Activated CD4-positive, alpha-beta T cell treated with anti-CD3 and anti-CD28 coated beads for 48 hours (primary cell): ENCODE measurements at regions not wholly inside any gene's neighbourhood (a gene's known extent, or its start where the extent isn't known, plus 50 kb on each side); places are given as distances from the start of the nearest gene placed in this dataset.

Source experiments
- DNase-seq: peaks from one replicate; pipeline ENCODE4 v3.0.0-alpha.2; 2020

DNA sequence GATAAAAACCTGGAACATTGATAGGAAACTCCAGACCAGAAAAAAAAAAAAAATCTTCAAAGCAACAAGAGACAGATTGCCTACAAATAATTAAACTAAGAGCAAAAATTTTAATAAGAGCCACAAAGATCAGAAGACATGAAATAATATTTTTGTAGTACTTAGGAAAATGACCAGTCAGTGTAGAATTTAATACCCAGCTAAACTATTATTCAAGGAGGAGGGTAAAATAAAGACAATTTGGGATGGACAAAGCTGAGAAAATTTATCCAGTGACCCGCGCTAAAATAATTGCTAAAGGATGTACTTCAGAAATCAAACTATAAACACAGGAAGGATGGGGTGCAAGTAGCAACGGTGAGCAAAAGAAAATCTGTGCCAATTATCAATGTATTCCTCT is 133.2 kb downstream of the AQP9 start:
- DNase-seq = no peak

DNA sequence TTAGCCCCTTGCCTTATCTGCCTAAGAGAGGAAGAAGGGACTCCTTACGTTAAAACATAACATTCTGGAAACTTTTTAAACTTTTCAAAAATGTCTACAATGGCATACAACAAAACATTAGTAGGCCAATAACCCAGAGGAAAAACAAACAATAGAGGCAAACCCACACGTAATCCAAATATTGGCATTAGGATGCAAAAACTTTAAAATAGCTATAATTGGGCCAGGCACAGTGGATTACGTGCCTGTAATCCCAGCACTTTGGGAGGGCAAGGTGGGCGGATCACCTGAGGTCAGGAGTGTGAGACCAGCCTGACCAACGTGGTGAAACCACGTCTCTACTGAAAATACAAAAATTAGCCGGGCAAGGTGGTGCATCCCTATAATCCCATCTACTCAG is 134.9 kb downstream of the AQP9 start:
- DNase-seq = no peak

DNA sequence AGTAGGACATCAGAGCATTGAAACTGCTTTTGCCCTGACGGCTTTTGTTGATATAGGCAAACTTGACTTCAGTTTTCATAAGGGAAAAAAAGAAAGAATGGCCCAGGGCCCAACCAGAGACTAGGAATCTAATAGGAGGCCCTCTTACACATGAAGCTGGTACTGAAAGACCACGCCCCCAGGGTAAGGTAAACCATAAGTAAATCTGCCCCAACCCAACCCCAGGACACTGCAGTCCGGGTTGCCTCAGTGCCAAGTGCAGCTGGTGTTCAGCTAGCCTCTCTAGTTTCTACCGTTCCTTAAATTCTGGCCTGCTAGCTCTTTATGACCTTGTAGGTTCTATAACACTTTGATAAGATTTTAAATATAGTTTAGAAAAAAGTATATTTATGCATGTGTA is 136.7 kb downstream of the AQP9 start:
- DNase-seq = no peak

DNA sequence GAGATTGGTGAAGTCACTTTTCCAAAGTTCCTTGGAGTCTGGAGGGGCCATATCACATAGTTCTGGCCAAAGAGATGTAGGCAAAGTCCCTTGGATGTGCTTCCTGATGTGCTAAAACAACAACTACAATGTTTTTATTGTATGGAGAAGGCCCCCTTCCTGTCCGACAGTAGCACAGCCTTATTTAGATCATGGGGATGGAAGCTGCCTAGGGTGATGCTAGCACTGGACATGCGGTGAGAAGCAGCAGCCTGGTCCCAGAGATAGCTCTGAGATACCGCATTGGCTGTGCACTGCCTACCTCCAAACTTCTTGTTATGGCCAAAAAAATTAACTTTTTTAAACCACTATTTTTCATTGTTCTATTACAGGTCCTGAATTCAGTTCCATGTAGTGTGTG is 137.6 kb downstream of the AQP9 start:
- DNase-seq = no peak

DNA sequence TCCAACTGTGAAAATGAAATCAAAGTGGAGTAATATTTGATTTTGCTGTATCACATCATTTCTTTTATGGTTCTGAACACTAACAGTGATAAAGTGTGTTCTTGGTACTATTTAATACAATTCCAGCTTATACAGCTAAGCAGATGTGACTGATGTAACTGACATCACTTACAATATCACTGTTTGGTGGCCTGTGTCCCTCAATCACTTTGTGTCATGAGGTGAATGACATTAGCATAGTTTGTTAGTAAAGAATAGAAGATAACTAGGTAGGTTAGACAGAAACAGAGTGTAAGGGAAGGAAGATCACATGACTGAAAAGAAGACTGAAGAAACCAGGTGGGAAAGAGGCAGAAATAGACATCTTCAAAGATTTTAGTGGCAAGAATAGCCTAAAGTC is 138.7 kb downstream of the AQP9 start:
- DNase-seq = no peak

DNA sequence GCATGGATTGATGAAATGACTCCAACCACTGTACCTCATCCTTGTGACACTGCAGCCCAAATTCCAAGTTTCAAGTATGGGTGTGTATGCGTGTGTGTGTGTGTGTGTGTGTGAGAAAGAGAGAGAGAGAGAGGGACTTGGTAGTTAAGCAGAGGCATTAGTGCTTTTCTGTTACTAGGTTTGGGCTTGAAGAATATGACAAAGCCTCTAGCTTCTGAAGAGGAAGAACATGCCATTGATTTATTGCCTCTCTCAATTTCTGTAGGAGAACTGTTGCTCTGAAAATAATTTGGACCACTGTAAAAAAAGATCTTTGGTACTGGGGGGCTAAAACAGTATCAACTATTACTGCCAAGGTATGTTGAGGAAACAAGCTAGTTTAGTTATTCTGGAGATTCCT is 139.2 kb downstream of the AQP9 start:
- no peak for DNase-seq

DNA sequence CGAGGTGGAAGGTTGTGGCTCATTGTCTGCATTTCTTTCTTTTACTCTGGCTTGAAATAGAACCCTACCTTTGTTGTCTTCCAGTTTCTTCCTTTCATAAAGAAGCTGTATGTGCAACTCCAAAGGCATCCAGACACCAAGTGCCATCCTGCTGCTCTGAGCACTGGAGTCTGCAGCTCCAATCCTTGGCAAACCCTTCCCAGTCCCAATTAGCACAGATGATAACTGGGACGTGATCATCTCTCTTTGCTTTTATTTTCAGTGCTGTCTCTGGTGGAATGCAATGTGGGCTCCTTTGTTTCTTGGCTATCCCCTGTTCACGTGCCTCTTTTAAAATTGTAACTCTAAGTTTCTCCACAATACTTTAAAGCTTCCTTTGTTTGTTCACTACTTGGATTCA is 140.9 kb downstream of the AQP9 start:
- no peak for DNase-seq

DNA sequence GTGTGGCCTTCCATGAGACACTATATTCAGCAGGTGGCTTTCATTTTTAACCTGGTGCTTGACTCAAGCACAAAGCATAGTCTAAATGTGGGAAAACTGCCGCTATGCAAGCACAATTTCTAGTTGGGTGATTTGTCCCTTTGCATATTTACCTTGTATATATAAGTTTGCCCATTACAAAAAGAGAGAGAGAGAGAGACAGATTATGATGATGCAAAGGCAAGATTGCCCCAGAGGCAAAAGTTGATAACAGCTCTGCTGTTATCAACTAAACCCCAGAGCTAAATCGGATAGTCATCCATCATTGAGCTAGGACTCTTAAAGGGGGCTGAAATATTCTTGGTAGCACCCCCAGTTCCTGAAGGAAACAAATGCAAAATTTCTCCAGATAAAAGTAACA is 141.5 kb downstream of the AQP9 start:
- DNase-seq = no peak

DNA sequence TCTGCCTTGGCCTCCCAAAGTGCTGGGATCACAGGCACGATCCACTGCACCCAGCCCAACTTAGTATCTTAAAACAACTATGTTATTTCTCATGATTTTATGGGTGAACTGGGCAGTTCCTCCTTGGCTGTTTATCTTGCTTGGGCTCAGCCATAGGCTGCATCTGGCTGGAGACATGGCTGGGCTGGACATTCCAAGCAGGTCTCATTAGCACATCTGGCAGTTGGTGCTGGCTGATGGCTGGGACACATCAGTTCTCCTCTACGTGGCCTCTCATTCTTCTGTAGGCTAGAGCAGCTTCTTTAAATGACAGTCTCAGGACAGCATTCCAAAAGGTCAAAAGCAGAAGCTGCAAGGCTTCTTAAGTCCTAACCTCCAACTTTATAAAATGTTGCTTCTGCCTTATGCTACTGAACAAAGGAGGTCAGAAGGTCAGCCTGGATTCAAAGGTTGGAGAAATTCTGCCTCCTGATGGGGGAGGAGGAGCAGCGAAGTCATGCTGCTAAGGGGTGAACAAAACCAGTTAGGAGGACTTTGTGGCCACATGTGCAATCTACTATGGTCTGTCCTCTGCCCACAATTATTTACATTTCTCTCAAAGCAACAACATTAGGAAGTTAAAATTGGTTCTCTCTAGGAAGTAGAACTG is 144.0 kb downstream of the AQP9 start:
- no peak for DNase-seq

DNA sequence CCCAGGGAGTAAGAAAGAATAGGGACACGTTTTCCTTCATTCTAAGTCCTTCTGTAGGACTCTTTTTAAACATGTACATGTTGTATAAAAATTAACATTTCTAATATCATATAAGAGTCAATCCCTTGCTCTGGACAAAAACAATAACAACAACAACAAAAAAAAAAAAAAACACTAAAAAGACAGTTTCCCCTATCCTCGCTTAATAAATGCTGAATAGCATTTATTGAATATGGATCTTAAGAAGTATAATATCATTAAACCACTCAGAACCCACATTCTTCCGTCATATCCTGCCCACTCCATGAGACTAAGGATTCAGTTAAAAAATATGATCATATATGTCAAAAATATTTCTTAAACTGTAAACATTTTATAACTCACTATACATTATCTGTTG is 145.1 kb downstream of the AQP9 start:
- no peak for DNase-seq

DNA sequence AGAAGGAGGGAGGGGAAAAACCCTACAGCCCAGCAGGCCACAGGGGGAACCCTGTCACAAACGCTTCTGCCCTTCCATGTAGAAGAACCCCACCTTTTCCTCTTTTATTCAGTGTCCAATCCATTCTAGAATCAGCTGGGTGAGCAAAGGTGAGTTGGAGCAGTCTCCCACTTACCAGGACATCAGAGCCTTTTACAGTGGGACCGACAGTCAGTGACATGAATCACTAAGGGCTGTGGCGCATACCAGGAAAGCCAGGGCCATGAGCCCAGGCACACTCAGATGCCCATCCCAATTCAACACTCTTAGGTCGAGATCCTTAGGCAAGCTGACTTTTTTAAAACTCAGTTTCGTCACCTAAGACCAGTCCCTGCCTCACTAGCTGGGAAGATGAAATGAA is 146.1 kb downstream of the AQP9 start:
- DNase-seq = no peak

DNA sequence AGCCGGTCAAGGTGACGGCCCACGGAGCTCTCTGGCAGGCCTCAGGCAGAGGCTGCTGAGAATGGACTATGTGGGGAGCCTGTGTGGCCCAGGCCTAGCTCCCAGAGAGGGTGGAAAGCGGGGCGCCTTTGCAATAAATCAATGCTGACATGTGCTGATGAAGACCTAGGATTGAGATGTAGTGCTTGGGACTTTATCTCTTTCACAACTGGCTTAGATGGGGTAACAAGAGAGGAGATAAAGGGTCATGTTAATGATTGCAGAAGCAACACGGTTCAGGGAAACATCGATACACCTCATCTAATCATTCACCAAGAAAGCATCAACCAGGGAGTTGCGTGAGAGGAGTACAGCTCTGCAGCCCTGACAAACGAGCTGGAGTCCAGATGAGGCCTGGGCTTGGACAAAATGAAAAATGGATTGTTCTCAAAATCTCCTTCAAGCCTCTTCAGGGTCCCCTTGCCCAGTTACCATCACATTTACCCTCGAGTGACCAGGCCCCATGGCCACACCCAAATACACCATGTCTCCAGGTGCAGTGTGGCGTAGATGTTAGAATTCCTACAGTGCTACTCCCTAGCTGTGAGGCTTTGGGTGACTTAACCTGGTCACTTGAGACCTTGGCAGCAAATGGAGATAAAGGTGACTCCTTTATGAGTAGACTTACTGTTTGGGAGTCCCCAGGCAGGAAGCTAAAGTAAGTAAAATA is 146.4 kb upstream of the LIPC start:
- no peak for DNase-seq

DNA sequence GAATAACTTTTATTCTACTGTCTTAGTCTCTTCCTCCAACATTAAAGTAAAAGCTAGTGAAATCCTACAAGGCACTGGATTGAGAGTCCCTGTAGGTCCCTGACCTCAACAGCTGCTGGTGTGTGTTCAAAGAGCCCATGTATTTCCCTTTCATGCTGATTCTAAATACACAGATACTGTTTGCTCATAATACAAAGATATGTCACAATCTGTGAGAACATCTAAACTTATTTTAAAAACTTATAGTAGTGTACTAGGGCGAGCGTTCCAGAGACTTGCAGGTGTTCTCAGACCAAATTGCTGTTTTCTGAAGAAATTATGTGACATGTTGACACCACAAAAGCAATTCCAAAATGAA is 145.9 kb upstream of the LIPC start:
- no peak for DNase-seq

DNA sequence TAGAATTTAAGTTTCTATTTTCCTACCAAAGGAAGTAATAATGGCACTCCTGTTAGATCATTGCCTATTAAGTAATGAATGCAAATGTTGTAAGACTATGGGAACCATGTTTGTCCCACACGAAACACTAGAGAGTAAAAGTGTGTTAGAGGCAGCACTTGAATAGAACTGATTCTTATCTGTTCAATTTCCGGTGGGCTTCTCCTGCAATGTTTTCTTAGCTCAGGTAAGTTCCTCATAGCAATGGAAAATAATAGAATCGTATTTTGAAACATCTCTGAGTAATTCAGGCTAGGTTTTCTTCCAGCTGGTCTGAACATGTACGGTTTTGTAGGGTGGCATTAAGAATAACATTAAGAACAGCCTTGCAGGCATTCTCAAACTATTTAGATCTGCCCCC is 145.3 kb upstream of the LIPC start:
- DNase-seq = no peak

DNA sequence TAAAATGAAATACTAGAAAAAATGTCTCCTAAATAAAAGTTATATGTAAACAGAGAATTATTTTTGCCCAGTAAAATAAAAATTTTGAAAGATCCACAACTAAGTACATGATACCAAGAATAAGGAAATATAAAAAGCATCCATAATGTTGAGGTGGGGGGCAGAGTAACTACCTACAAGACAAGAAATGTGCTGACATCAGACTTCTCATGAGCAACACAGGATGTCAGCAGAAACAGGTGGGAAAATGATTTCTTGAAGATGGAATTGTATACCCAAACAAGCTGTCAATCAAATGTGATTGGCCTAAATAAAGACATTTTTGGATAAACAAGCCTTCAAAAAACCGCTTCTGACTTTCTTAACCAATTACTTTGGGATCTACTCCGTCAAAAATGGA is 143.9 kb upstream of the LIPC start:
- no peak for DNase-seq

DNA sequence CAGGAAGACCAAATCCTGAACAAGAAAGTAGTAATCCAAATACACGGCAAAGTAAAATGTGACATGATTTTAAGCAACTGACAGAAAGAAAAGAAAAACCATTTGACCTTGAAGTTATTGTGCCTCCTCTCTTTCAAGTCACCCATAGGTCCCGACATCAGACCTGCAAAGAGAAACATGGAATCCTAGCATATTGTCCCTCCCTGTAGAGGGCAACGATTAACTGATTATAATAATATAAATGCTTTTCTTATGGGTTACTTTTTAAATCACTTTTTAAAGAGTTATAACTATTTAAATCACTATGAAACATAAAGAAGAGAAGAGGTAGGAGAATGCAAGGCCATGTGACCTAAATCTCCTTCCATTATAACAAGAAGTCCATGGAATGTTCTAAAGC is 143.2 kb upstream of the LIPC start:
- DNase-seq = no peak

DNA sequence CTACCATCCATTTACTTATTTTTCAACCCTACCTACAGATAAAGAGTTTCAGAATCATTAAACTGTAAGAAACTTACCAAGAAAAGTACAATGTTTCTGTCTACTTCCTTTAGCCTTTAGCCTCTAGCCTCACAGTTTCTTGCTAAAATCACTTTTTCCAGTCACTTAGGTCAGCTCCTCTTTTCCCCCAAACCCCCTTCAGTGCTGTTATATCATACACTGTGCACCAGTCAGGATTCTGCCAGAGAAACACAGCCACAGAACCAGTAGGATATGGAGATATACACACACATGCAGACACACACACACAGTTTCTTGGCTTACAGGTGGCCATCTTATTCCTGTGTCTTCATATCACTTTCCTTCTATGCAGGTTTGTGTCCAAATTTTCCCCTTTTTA is 139.9 kb upstream of the LIPC start:
- DNase-seq = no peak

DNA sequence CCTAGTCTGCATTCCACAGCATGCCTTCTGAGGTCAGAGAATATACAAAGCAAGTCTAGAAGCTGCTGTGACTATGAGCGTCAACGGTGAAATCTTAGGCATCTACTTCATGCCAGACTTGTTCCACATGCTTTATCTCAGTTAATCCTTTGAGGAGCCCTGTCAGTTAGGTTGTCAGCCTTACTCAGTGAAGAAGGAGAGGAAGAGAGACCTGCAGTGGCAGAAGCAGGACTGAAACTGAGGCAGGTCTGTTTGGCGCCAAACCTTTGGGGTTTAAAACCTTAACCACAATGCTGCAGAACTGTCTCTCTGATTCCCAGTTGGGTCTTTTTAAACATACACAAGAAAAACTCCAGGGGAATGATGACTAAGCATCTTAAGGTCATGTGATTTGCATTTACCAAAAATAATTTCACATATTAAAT is 139.0 kb upstream of the LIPC start:
- peak; percentile 22 for DNase-seq

DNA sequence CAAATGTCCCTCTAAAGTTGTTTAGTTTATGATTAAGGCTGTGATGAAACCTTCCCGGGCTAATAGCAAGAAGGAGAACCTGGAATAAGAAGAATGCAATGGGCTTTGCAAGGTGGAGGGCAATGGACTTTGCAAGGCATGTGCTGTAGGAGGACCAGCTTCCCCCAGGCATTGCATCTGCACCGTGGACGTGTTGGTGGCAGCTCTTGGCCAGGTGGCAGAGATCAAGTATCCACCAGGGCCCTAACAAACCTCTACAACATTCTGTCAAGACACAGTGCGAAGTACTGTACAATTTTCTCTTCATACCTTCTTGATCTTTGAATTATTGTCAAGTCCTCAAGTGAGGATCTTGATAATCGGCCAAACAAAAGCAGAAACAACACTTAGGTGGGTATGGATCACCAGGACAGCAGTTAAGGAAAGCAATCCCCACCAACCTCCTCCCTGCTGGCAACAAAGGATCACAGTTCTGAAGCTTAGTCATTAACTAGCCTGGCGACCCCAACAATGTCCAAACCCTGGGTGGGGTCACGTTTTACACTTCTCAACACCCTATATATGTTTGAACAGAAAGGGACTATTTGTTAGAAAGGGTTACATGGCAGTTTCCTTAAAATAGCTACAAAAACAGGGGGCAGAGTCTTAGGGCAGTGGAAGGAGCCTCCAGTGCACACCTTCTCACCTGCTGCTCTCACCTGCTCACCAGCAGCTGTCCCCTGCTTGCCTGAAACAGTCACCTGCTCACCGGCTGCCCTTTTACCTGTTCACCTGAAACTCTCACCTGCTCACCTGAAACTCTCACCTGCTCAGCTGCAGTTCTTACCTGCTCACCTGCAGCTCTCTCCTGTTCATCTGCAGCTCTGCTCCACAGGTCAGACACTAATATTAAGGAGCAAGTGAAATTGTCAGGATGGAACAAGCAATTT is 137.9 kb upstream of the LIPC start:
- DNase-seq = no peak

DNA sequence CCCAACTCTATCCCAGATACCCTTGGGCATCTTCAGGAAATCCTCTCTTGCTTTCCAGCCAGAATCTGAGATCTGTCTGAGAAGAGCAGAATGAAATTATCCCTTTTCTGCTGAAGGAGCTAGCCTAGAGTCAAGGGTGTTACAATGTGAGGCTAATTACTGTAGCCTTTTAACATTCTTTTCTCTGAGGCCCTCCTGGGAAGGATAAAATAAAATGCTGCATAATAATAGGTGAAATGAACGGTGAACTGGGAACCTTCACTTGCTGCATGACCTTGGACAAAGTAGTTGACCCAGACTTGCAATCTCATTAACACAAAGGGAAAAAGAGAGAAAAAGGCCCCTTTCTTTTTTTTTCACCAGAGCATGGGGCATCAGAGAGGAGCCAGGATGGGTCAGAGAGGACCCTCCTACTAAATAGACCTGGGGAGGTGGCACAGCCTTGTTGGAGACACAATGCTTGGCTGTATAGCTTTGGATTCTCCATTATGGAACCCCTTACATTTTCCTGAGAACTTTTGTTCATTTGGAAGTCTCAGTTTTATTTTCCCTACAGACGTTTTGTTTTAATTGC is 137.0 kb upstream of the LIPC start:
- DNase-seq = no peak

DNA sequence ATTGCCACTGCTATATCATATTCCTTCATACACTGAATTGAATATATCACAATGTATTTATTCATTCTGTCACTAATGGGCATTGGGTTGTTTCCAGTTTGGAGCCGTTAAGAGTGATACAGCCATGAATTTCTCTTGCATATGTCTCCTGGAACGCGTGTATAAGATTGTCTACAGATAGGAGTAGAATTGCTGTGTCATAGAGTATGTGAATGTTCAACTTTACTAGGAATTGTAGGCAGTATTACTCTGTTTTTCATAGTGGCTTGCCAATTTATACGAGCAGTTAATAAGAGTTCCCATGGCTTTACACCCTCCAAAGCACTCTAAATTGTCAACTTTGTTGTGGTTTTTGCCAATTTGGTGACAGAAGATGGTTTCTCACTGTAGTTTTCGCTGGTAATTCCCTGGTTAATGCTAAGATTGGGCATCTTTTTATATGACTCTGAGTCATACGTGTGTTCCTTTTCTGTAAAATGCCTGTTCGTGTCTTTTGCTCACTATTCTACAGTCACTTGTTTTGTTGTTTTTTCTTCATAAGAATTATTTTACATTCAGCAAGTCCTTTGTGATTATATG is 136.1 kb upstream of the LIPC start:
- no peak for DNase-seq

DNA sequence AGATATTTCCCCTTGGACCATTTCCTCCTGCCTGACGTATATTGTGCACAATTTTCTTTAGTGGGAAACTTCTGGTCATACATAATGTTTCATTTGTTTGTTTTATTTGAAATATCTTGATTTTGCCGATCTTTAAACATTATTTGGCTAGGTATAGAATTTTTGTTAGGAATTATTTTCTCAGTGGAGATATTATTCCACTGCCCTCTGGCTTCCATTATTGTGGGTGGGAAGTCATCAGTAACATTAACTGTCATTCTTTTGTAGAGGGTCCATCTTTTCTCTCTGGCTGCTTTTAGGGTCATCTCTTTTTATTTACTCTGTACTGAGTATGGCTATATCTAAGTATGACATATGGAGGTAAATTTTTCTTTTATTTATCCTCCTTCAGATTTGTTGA is 135.5 kb upstream of the LIPC start:
- DNase-seq = no peak

DNA sequence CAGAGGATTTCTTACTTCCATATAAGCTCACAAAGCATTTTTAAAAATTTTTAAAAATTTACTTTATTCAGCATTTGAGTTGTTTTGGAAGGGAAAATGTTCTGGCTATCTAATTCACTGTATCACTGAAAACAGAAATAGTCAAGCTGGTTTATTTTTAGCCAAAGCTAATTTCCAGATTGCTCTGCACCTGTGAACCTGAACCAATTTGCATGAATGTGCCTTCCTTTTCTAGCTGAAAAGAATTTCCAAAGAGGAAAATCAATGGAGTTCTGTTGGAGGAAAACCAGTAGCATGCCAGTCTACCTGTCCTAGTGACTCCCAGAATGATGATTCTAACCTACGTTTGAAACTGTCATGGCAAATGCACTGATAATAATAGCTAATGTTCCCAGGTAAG is 134.2 kb upstream of the LIPC start:
- DNase-seq = no peak
